ENCODE measurements at regions not wholly inside any gene's neighbourhood (a gene's known extent, or its start where the extent isn't known, plus 50 kb on each side); places are given as distances from the start of the nearest gene placed in this dataset.

- TF ChIP-seq CTCF (IDR thresholded peaks at IDR 0.05 in 2 of 3, conservative IDR thresholded peaks at IDR 0.05 in 1 of 3; ENCODE audit: borderline replicate concordance in 1 of 3, insufficient read depth in 1 of 3, low read depth in 2 of 3, low read length in 2 of 3), result no peak
- TF ChIP-seq EZH2phosphoT487 (IDR thresholded peaks at IDR 0.05; ENCODE audit: borderline replicate concordance), result no peak
- TF ChIP-seq SIN3A (IDR thresholded peaks at IDR 0.05; ENCODE audit: low read depth), result no peak
- no peak for TF ChIP-seq POLR2A (IDR thresholded peaks at IDR 0.05; ENCODE audit: borderline replicate concordance, extremely low read depth, insufficient read depth, insufficient read length)
These were observed 424.9 kb upstream of the ZNF385D start for GRCh38 chr3:22175947-22176346.
